HG02885 (cell line): ENCODE measurements at regions not wholly inside any gene's neighbourhood (a gene's known extent, or its start where the extent isn't known, plus 50 kb on each side); places are given as distances from the start of the nearest gene placed in this dataset.
"Not testable (repeated sequence)": the region's sequence is repeated elsewhere in the genome, so short reads cannot be mapped to it uniquely, and the experiment has no call there.

Experiments used
- ATAC-seq: cut with Tn5 transposase; IDR thresholded peaks from one replicate; pipeline ENCODE4 v1.9.1; 2021; ENCODE audit warnings: mild to moderate bottlenecking; ENCODE audit not compliant: unreplicated experiment, poor library complexity

DNA sequence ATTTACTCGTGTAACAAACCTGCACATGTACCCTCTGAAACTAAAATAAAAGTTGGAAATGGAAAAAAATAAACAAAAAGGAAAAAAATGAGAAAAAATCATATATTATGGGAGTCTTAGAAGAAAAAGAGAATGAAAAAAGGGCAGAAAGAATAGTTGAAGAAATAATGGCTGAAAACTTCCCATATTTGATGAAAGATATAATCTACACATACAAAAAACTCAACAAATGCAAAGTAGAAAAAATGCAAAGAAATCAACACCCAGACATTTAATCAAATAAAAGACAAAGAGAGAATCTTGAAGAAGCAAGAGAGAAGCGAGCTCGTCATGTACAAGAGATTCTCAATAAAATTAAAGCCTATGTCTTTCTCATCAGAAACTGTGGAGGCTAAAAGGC lies 73.8 kb downstream of the SLC25A46 start:
- no peak for ATAC-seq

- no peak for ATAC-seq
These were observed 77.3 kb downstream of the SLC25A46 start for GRCh38 chr5:110815916-110816605.

DNA sequence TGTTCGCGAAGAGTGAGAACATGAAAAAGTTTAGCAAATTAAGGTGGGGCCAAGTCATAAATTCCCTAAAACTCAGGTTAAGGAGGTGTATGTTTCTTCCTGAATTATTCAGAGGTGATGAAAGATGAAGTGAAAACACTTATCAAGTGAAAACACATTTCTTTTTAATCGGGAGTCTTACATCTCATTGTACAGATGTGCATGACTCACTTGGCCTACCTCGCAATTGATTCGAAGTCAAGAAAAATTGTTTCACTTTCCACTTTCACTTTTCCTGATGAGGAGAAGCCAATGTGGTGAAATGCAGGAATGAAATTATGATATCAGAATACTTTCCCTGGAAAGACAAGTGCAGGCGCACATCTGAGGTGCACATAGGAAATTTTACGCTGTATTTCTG lies 78.7 kb downstream of the SLC25A46 start:
- ATAC-seq = no peak

- ATAC-seq = no peak
These were observed 84.8 kb downstream of the SLC25A46 start for GRCh38 chr5:110823571-110823970.

DNA sequence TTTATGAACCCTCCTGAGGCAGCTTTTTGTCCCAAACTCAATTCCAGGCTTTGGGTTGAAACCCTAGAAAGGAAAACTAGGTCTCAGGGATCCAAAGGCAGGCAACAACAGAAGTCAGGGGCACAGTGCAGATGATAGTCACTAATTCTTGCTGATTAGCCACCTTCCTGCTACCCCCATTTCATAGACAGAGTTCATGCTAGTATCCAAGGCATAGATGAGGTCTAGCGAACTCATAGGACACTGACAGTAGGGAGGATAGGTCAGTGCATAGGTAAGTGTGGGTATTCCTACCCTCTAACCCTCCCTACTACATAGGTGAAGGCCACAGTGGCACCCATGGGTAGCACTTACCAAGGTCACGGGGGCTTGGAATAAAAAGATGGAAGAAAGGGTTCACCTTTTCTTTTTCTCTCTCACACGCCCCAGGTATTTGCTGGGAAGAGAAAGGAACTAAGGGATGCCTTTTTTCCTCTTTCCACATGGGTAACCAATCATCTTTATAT lies 86.2 kb downstream of the SLC25A46 start:
- ATAC-seq = no peak

DNA sequence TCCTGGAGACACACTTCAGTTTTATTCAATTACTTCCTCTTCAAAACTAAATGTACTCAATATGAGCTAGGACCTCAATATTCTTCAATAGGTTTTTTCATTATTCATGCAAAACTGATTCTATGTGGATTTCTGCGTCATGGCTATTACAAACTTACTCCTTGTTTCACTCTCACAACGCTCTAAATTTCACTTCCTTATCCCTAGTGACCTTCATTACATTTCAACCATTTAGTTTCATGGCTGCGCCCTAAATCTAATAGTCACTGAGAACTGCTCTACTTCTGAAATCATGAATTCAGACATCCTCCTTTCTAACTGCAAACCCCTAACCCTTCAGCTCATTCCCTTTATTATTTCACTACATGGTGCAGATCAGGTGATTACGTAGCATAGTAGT lies 93.9 kb downstream of the SLC25A46 start:
- no peak for ATAC-seq

GRCh38 chr5:110834933-110835332 lies 96.1 kb downstream of the SLC25A46 start:
- ATAC-seq = not testable (repeated sequence)

DNA sequence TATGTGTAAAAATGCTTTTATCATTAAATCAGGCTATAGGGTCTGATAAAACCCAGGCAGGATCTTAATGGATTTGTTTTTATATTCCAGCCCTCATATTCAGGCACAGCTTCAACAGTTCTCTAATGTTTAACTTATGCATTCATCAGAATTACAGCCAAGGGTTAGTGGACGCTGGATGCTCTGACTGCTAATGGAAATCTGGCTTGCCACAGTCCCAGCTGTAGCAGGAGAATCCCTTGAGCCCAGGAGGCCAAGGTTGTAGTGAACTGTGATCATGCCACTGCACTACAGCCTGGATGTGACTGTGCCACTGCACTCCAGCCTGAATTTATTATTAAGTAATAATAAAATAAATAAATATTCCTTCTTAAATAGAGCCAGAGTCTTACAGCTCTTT lies 98.0 kb downstream of the SLC25A46 start:
- ATAC-seq = no peak

DNA sequence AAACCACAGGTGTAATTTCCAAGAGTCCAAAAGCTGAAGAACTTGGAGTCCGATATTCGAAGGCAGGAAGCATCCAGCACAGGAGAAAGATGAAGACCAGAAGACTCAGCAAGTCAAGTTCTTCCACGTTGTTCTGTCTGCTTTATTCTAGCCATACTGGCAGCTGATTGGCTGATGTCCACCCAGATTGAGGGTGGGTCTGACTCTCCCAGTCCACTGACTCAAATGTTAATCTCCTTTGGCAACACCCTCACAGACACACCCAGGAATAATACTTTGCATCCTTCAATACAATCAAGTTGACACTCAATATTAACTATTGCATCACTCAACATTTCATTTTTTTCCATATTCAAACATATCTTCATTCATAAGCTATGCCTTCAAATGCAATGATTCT lies 99.5 kb downstream of the SLC25A46 start:
- ATAC-seq = not testable (repeated sequence)

- no peak for ATAC-seq
These were observed 100.2 kb downstream of the SLC25A46 start for GRCh38 chr5:110838961-110839360.

DNA sequence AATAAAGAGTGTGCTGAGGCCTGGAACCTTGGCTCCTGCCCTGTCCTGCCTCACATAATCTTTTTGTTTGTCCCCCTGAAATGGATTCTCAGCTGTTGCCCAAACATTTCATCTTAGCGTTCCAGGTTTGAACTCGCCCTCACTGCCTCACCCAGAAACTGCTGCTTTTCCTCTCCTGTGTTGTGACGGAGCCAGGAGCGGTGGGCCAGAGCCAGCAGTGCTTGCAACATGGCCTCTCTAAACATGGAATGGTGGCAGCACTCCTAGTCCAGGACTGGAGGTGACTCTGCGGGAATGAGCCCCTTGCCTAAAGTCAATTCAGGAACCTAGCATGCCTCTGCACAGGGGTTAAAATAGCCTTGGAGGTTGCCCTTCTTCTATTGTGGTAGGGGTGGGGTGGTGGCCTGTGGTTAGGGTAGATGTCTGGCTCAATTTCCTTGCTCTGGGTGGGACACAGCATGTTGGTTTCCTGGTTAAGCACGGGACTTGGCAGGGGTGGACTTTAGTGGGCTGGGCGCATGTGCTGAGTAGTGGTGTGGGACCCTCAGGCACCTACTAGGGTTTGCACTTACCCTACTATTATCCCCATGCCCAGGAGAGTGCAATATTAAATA lies 101.6 kb downstream of the SLC25A46 start:
- ATAC-seq = no peak

GRCh38 chr5:110841137-110841536 lies 102.3 kb downstream of the SLC25A46 start:
- no peak for ATAC-seq

DNA sequence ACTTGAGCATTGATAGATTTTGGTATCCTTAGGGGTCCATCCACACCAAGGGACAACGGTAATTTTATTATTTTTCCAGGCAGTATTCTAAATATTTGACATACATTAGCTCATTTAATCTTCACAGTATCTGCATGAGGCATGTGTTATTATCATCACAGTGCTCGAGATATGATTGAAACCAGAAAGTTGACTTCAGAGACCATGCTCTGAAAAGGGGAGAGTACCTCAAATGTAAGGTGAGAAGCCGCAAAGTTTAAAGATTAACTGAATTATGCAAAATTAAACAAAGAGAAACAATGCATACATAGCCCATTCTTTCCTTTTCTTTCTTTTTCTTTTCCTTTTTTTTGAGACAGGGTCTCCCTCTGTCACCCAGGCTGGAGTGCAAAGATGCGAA lies 104.1 kb downstream of the SLC25A46 start:
- no peak for ATAC-seq

DNA sequence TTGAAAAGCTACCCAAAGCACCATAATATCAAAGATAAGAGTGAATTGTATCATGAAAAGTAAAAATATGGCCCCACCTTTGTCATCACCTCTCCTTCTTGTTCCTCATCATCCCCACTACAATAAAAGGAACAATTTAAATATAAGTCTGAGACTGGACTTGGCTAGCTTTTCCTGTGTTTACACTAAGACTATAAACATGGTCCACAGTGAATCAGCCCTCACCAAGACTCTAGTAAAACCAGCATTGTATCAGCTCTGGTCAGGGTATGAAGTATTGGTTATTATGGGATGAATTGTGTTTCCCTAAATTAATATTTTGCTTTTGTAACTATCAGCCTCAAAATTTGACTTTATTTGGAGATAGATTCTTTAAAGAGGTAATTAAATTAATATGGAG lies 105.4 kb downstream of the SLC25A46 start:
- ATAC-seq = no peak

- no peak for ATAC-seq
These were observed 107.7 kb downstream of the SLC25A46 start for GRCh38 chr5:110846398-110847001.

DNA sequence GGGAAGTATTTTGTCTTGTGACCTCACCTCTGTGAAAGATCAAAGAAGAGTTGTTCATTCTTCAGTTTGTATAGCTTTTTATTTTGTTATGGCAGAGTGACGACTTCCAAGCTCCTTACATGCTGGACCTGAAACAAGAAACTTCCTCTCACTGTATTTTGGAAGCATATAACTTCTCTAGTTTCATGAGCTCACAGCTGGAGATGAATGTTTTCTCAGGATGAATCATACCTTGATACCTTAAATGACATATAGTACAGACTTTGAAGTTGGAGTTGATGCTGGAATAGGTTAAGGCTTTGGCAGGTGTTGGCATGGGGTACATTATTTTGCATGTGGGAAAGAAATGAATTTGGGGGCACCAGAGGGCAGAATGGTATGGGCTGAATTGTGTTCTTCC lies 112.5 kb downstream of the SLC25A46 start:
- ATAC-seq = no peak

GRCh38 chr5:110852053-110852452 lies 113.2 kb downstream of the SLC25A46 start:
- peak; percentile 98 for ATAC-seq

DNA sequence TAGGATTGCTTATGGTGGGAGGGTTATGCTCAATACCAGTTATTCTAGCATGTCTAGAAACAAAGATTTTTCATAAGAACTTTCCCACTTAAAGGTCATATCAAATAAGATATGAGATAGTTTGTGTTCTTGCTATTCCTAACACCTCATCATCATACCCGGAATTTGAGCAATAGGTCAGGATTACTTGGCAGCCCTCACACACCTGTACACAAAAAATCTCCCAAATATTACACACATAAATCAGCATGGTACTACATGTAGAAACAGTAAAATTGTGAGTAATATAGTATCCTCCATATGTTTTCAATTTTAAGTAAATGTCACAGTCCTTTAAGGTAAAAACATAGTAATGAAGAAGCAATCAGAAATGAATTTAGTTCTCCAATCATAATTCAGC lies 113.7 kb downstream of the SLC25A46 start:
- no peak for ATAC-seq

DNA sequence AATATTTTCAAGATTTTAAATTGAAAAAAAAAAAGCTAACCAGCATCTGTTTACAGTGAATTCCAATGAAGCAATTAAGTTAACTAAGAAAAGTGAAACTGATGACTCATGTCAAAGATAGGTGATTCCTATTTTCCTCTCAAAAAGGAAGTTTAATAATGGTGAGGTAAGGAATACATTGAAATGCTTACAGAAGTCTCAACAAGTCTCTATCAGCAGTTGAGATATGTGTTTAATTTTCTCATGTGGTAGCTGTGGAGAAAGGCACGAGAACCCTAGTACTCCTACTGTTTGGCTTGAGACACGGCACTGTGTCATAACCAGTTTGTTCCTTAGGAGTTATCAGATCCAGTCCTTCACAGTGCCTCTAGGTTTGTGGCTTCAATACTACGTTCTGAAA lies 114.5 kb downstream of the SLC25A46 start:
- no peak for ATAC-seq

- ATAC-seq = no peak
These were observed 115.4 kb downstream of the SLC25A46 start for GRCh38 chr5:110854200-110854599.

DNA sequence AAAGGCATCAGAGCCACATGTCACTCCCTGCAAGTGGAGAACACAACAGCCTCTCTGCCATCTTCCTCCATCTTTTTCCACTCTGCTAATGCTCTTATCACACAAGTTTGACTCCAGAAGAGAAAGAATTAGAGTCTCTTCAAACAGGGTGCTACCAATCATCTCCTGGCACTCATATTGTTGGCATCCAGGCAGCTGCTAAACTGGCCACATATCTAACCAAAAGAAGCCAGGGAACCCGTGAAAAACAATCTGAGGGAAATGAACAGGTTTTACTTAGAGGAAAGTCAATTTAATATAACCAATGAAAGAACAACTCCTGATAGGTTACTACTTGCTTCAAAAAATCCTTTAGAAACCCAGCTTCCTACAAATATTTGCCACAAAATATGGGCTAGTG lies 117.2 kb downstream of the SLC25A46 start:
- no peak for ATAC-seq
